SU-DHL-6 (cell line): ENCODE measurements at regions not wholly inside any gene's neighbourhood (a gene's known extent, or its start where the extent isn't known, plus 50 kb on each side); places are given as distances from the start of the nearest gene placed in this dataset.

ENCODE experiments used
- CTCF ChIP-seq: fragments of 200-600 bp; sonication (generic); IDR thresholded peaks from one replicate; pipeline ENCODE4 v1.5.1; 2017; ENCODE audit warnings: antibody characterized with exemption, mild to moderate bottlenecking, low read length, moderate library complexity; ENCODE audit not compliant: insufficient read depth, poor library complexity, severe bottlenecking
- EZH2phosphoT487 ChIP-seq: fragments of 200-600 bp; sonication (generic), shearing (Covaris generic); conservative IDR thresholded peaks from 2 replicates; pipeline ENCODE4 v1.6.1; 2018; ENCODE audit warnings: mild to moderate bottlenecking, antibody characterized with exemption, low read length, moderate library complexity, mixed read lengths

- TF ChIP-seq CTCF: no peak
- TF ChIP-seq EZH2phosphoT487: no peak
These were observed 50.7 kb downstream of the ARHGAP35 start for GRCh38 chr19:46911456-46911855.
